ENCODE measurements at regions not wholly inside any gene's neighbourhood (a gene's known extent, or its start where the extent isn't known, plus 50 kb on each side); places are given as distances from the start of the nearest gene placed in this dataset.

GRCh38 chr18:46257366-46257765 is 153.2 kb downstream of the HAUS1 start:
- TF ChIP-seq CTCF (IDR thresholded peaks at IDR 0.05) (no peak), POLR2A (IDR thresholded peaks at IDR 0.05) (no peak)
